ENCODE measurements at regions not wholly inside any gene's neighbourhood (a gene's known extent, or its start where the extent isn't known, plus 50 kb on each side); places are given as distances from the start of the nearest gene placed in this dataset.

GRCh38 chr17:11109106-11109505 lies 131.9 kb upstream of the SHISA6 start:
- H3K27ac ChIP-seq: no peak overlapping the region
- DNase-seq: no peak
- no peaks in the 10 kb centered on the region for H3K27me3 ChIP-seq (replicated peaks in 1 of 7)
- peaks cover 0 to 10% (median 0%) of the 10 kb centered on the region in 8 donors for H3K9me3 ChIP-seq
- TF ChIP-seq POLR2A (IDR thresholded peaks at IDR 0.05) (no peak), CTCF (IDR thresholded peaks at IDR 0.05 in 8 of 11, conservative IDR thresholded peaks at IDR 0.05 in 3 of 11) (no peak), POLR2AphosphoS5 (IDR thresholded peaks at IDR 0.05) (no peak)
- intact Hi-C loops (cut with DNase I; ENCODE audit: low total_unique reads): no loop called here
- no peak overlapping the region for H3K4me3 ChIP-seq
- no peaks in the 10 kb centered on the region for H3K36me3 ChIP-seq
- WGBS, 5 donors: 62 to 82% (median 74%) methylated on average over 4 of the region's 4 CpGs
- H3K4me1 ChIP-seq: no peaks in the 10 kb centered on the region

- no peak overlapping the region for H3K4me3 ChIP-seq
- TF ChIP-seq CTCF (IDR thresholded peaks at IDR 0.05 in 8 of 11, conservative IDR thresholded peaks at IDR 0.05 in 3 of 11) (no peak), POLR2A (IDR thresholded peaks at IDR 0.05) (no peak), POLR2AphosphoS5 (IDR thresholded peaks at IDR 0.05) (no peak)
- H3K27me3 ChIP-seq (replicated peaks in 1 of 7): no peaks in the 10 kb centered on the region
- no peaks in the 10 kb centered on the region for H3K4me1 ChIP-seq
- intact Hi-C loops (cut with DNase I; ENCODE audit: low total_unique reads): no loop called here
- H3K27ac ChIP-seq: no peak overlapping the region
- H3K9me3 ChIP-seq: no peaks in the 10 kb centered on the region
- no peak for DNase-seq
- no peaks in the 10 kb centered on the region for H3K36me3 ChIP-seq
These were observed 135.9 kb upstream of the SHISA6 start for GRCh38 chr17:11105141-11105540.

- intact Hi-C loops (cut with DNase I; ENCODE audit: low total_unique reads): no loop called here
- Histone ChIP-seq H3K9me3 (no peaks in the 10 kb centered on the region), H3K4me1 (no peaks in the 10 kb centered on the region), H3K27ac (no peak overlapping the region), H3K27me3 (replicated peaks in 1 of 7) (no peaks in the 10 kb centered on the region), H3K4me3 (no peak overlapping the region), H3K36me3 (no peaks in the 10 kb centered on the region)
- no peak for TF ChIP-seq POLR2AphosphoS5 (IDR thresholded peaks at IDR 0.05)
- TF ChIP-seq CTCF (IDR thresholded peaks at IDR 0.05 in 8 of 11, conservative IDR thresholded peaks at IDR 0.05 in 3 of 11): no peak
- DNase-seq: no peak
- WGBS, 5 donors: 68 to 82% (median 79%) methylated on average over 3 of the region's 3 CpGs
These were observed 143.9 kb upstream of the SHISA6 start for GRCh38 chr17:11097121-11097520.

GRCh38 chr17:11094331-11094730 lies 146.7 kb upstream of the SHISA6 start:
- intact Hi-C loops (cut with DNase I; ENCODE audit: low total_unique reads): no loop called here
- Histone ChIP-seq H3K9me3 (no peaks in the 10 kb centered on the region), H3K27me3 (replicated peaks in 1 of 7) (no peaks in the 10 kb centered on the region), H3K4me1 (no peaks in the 10 kb centered on the region), H3K27ac (no peak overlapping the region), H3K4me3 (no peak overlapping the region), H3K36me3 (no peaks in the 10 kb centered on the region)
- TF ChIP-seq CTCF (IDR thresholded peaks at IDR 0.05 in 8 of 11, conservative IDR thresholded peaks at IDR 0.05 in 3 of 11) (no peak), POLR2AphosphoS5 (IDR thresholded peaks at IDR 0.05) (no peak)
- no peak for DNase-seq
- 88 to 94% (median 93%) methylated on average over 14 of the region's 14 CpGs for WGBS, 5 donors

Data from spleen (tissue), 11 donors.